ENCODE measurements at regions not wholly inside any gene's neighbourhood (a gene's known extent, or its start where the extent isn't known, plus 50 kb on each side); places are given as distances from the start of the nearest gene placed in this dataset.

DNA sequence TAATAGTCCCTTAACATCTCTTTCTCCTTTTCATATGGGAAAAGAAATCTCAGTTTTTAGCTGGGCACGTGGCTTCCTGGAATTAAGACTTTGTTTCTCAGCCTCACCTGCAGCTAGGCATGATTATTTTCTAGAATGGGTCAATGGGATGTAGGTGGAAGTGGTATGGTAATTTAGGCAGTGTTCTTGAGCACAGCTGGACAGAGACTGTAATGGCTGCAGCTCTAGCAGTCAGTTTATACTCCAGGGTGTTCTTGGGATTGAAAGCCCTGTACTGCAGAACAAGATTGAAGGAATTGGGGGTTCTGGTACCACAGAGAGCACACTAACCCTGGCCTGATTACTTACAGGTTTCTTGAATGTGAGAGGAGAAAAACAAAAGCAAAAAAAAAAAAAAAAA is 455.9 kb upstream of the ZNF608 start:
- no peak for DNase-seq (ENCODE audit: low read depth, low spot score)

DNA sequence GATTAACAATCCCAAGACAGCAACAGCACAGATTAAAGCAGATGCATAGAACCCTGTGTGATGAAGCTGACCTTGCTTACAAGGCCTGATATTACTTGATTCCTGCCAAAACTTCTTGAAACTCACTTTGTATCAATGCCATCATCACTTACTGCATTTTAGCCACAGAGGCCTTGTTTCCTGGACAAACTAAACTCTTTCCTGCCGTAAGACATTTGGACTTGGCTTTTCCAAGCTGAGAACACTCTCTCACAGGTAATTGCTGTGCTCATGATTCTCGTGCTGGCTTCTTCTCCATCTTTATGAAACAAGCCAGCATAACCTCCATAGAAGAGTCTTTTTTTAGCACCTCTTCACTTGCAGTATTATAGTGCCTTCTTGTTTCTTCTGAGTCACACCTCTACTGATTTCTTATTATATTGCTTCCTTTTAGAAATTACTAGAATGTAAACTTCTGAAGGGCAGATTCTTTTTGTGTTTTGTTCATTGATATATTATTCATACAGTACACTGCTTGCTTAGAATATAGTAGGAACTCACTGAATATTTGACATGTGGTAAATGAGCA is 456.5 kb upstream of the ZNF608 start:
- no peak for DNase-seq (ENCODE audit: low read depth, low spot score)

DNA sequence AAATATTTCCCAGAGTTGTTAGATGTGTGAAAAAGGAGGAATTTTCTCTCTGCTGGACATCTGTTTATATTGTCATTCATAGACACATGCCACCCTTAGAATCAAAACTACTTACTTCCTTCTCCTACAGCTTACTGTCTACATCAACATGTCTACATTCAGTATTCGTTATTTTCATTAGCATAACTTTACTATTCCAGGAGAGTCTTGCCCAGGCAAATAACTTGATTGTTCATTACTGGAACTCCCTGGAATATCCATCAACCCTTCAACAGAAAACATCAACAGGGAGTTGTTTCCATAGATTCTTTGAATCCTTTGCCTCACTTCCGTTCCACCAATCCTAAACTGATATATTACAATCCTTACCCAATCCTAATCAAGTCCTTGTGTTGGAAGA is 457.5 kb upstream of the ZNF608 start:
- no peak for DNase-seq (ENCODE audit: low read depth, low spot score)

DNA sequence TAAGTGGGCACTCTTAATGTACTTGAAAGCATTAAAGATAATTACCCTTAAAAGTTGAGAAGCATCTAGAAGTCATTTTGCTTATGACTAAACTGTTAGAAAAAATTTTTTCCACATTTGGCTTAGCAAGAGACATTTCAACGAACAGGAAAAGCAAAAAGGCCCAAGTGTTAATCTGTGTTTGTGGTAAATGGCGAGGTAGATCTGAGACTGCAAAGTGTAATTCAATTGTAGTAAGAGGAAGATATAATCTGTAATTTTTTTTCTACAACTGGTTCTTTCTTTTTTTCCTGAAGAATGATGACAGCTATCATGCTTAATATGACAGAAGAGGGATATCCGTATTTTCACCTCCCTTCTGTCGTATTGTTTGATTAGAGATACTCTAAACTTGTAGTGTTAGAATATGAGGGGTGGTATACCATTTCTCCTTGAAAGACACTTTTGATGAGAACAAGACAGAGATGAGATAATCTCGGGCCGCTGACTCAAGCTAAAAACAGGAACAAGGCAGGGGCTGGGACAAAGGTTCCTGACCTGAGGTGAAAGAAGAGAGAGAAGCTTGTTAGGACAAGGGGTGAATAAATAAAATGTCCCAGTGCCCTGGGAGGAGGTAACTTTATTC is 459.3 kb upstream of the ZNF608 start:
- DNase-seq (ENCODE audit: low read depth, low spot score) = no peak

DNA sequence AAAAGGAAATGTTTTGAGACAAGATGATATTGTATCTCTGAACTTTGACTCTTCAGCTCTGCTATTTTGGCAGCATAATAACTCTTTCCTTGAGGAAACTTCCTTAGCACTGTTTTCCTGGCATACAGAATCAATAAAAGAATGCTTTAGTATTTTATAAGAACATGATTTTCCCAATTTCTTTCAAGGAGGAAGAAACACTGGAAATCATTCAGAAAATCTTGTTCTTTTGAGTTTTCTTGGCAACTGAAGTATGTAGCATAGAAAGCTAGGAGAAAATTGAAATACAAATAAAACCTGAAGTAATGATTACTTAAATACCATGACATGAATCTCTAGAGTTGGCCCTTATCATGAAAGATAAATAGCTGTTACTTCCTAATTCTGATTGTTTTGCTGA is 461.4 kb upstream of the ZNF608 start:
- DNase-seq (ENCODE audit: low read depth, low spot score) = no peak

DNA sequence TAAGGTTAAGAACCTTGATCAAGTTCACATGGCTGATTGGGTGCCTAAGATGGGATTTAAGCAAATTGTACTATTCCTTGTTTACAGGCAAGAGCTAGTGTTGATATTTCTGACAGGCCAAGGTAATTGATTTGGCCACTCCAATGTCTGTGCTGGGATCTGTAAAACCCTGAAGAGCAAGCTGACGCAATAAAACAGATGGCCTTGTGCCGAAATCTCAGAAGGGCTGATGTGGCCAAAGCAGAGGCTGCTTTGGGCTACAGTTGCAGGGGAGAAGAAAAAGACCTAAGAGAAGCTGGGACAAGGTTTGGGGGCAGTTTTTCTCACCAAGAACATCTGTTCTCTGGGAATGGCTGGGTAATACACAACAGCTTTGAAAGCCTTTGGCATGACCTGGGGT is 463.2 kb upstream of the ZNF608 start:
- DNase-seq (ENCODE audit: low read depth, low spot score) = no peak

DNA sequence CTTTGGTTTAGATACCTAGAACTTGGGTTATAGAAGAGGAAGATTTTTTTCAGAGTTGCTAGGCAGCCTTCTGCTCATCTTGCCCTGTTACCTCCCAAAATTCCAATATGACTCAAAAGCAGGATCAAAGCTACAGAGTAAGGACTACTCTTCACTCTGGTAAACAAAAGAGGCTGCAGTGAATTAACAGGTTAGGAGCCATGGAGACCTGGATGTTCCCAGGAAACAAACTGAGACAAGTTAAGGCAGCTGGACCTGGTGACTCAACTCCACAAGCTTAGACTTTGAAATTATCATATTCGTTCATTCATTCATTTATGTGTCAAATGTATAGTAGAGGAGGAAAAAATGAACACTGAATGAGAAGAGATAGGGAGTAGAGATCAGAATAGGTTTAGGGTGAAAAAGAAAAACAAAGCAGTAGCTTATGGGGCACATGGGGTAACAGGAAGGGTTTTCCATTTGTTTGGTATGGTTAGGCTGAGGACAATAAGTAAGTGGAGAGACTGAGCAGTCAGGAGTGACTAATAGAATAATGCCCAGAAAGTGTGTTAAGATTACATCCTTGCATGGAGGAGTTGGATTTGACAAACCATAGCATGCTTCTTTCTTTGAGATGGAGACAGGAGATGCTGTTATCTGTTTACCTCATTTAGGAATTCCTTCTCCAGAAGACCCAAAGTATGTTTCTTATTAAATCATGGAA is 464.0 kb upstream of the ZNF608 start:
- DNase-seq (ENCODE audit: low read depth, low spot score) = no peak

DNA sequence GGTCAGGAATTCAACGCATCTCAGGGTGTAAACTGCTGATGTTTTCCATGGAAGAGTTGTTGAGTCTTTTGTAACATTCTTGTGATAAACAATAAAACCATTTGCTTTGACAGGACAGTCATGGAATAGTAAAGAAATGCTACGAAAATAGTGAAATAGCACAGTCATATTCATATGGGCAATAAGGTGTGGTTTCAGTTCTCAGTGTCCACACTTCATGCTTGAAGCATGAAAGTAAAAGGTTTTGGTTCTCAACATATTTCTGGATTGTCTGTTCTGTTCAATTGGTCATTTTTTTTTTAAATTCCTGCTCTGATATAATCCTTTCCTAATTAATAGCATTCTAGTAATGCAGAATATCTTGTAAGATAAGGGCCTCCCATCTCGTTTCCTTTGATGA is 467.6 kb upstream of the ZNF608 start:
- DNase-seq (ENCODE audit: low read depth, low spot score) = no peak

DNA sequence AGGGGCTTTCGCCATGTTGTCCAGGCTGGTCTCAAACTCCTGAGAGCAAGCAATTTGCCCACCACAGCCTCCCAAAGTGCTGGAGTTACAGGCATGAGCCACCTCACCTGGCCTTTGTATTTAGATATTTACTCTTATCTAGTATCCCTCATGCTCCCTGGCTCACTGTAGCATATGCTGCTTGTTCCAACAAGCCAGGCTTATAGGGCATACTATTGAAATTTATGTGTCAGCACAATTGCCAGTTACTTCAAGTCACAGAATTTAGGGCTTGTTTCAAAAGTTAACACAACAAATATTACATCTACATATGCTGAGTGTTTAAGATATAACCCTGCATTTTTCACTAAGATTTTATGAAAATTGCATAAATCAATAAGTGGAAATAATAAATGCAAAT is 469.2 kb upstream of the ZNF608 start:
- DNase-seq (ENCODE audit: low read depth, low spot score) = no peak

DNA sequence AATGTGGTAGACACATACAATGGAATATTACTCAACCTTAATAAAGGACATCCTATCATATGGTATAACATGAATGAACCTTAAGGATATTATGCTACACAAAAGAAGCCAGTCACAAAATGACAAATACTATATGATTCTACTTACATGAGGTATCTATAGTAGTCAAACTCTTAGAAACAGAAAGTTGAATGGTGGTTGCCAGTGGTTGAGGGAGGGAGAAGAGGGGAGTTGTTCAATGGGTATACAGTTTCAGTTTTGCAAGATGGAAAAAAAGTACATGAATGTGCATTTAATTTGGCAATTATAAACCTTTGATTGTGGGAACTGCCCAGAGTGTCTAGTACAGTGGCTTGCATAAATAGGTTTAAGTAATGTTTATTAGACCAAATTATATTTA is 473.3 kb upstream of the ZNF608 start:
- DNase-seq (ENCODE audit: low read depth, low spot score) = no peak

DNA sequence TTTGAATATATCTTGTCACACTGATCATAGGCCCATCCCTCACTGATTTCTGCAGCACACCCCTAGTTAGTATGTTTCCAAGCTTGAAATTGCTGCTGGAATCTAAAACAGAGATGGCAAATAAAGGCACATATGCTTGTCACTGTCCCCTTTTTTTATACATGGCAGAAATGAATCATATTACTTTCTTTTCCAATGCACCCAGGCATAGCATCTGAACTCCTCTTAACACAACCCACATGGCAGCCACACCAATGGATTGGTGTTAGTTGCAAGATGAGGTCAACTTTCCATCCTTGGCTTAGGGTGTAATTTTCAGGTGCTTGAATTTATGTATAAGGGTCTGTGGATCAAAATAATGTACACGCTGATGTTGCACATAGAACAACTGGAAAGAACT is 473.8 kb upstream of the ZNF608 start:
- DNase-seq (ENCODE audit: low read depth, low spot score) = no peak

DNA sequence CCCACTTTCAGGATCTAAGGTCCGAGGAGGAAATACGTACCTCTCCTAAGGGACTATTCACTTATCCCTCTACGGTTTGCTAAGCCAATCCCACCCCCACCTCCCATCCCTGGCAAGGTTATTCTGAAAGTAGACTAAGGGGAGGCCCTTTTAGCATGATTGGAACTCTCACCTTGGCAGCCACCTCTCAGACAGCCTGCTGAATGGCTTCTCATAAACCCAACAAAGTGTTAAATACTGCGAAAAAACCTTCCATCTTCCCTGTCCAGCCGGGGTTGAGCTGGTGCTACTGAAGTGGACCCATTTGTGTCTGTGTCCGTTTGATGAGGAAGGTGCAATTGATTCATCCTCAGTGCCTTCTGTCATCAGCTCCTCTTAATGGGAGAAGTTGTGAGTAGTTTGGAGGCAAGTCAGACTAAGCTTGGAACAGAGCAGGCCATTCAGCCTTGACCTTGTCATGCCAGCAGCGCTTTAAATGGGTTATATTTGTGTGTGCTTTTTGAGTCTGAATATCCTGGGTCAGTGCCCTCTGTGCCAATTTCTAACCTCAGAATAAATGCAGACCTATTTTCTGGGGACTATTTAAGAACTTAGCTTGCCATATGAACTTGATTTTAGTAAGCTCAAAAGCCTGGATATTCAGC is 476.3 kb upstream of the ZNF608 start:
- DNase-seq (ENCODE audit: low read depth, low spot score) = no peak

DNA sequence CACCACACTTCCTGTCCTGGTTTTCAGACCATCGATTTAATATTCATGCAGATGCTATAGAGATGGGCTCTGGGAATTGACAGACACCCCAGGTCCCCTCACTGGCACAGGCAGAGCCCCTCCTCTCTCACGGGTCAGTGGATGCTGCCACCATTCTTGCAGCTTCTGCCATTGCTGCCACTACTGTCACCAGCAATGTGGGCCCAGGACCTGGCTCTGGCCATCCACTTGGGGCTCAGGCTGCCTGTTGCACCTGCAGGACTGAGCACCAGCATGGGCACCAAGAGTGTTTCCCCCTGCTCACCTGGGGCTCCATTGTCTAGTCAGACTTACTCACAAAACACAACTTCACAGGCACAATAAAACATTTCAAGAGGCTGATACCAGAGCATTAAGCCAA is 479.0 kb upstream of the ZNF608 start:
- DNase-seq (ENCODE audit: low read depth, low spot score) = no peak

DNA sequence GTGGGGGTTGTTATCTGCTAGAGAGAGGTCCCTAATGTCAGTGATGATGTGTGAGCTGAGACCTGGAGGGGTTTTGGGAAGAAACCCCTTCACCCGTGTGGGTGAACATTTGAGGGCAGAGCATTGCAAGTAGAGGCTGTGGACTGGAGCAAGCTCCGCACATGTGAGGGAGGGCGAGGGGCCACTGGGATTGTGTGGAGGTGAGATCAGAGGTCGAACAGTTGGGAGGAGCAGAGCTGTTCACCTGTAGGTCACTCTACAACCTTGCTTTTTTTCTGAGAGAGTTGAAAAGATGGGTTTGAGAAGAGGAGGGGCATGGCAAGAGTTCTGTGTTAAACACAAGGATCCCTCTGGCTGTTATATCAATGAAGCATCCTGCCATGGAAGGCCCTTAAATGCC is 480.4 kb upstream of the ZNF608 start:
- DNase-seq (ENCODE audit: low read depth, low spot score) = no peak

DNA sequence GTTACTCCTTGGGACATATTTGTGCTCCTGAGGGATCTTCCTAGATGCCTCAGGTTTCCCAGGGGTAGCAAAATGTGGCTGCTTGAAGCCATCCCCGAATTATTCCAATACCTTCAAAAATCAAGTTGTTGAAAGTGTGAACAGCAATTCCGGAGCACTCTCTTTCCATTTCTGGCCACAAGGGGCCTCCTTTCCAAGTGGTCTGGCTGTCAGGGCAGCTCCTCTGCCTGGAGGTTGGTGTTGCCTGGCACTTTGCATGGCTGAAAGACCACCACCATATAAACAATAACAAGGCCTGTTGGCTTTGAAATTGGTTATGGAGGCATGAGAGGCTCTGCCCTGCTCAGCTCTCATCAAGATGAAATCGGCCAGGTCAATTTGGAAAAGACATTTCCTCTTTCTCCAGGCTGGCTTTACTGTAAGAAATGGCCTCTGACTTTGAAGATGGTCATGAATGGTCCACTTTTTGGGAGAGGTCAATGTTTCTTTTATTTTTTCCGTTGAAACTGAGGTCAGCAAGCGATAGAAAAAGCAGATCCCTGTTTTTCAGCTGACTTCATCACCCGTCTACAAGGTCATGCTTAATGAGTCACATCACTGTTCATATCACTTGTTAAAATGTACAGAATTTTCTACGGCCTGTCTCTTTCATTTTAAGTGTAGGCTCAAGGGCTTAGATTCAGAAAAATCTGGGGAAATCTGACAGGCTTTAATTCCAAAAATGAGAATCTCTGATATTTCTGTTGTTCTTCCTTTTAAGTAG is 481.1 kb upstream of the ZNF608 start:
- DNase-seq (ENCODE audit: low read depth, low spot score) = no peak

DNA sequence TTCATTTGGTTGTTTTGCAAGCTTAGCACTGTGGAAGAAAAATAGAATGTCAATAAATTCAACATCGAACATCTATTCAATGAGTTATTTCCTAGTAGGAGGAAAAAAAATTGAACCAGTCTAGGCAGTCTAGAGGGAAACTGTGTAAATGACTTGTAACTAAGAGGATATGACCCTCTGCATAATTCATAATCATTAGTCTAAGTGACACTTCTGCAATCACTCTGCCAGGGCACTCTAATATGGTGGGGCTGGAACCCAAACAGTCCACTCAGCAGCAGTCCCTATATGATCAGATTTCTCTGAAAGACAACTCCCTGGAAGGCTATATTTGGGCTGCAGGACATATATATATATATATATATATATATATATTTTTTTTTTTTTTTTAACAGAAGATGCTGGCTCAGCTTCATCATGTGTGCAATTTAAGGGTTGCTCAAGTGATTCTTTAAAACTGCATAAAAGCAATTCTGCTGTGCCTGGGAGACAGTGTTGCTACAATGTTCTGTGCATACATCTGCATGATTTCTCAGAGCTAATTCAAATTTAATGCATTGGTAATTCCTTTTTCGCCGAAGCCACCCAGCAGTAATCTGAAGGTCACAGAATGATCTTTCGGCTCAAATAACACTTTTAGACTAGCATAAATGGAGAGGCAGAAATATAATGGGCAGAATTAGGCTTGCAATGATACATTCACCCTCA is 482.1 kb upstream of the ZNF608 start:
- DNase-seq (ENCODE audit: low read depth, low spot score) = no peak

DNA sequence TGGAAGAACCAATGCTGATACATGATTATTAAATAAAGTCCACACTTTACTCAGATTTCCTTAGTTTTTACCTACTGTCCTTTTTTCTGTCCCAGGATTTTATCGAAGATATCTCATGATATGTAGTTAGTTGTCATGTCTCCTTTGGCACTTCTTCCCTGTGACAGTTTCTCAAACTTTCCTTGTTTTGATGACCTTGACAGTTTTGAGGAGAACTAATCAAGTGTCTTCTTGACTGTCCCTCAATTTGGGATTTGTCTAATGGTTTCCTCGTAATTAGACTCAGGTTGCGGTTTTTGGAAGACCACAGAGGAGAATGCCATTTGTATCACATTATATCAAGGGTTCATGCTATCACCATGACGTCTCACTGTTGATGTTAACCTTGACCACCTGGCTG is 483.1 kb upstream of the ZNF608 start:
- no peak for DNase-seq (ENCODE audit: low read depth, low spot score)

DNA sequence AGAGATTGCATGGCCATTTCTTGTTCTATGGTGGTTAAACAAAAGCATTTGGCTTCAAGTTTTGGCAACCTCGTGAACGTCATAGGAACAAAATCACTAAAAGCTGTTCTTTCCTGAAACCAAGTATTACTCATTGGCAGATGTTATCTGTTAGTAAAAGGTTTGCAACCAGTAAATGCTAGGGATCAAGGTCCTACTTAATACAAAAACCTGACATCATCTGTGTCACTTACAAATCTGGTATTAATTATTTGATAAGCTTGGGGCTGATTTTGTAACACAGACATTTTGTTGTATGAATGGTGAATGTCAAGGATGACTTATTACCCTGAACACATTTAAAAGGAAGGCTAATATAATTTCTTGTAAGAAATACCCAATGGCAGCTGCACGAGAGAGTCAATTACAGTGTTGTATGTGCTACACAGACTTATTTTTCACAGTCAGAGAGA is 486.4 kb upstream of the ZNF608 start:
- DNase-seq (ENCODE audit: low read depth, low spot score) = no peak

DNA sequence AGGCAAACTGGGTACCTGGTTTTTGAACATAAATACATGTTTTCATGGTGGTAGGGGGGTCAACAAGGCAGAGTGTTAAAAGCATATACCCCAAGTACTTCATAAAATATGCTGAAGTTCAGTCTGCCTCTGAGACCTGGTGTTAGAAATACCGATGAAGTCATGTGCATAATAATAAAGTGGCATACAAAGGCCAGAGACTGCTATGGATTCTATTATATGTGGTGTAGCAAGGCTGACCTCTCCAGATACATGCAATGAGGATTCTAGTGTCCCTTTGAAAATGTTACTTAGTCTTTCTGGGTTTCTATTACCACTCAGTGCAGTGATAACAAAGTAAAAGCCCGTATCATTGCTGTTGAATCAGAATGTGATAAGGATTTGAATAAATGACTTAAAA is 487.5 kb upstream of the ZNF608 start:
- no peak for DNase-seq (ENCODE audit: low read depth, low spot score)

DNA sequence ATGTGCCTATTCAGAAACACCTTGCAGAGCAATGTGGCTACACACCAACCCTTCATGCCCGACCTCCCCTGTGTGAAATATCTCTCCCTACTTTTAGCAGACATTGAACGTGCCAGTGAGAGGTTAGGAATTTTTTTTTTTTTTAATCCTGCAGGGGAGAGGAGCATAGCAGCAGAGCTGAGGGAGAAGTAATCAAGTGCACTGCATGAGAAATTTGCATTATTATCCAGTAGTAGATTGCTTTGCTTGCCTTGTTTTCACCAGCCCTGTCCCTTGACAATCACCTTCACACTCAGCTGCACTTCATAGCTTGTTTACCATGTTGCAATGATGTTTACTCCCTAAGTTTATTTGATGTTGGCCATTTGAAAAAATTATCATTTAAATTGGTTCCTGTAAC is 489.6 kb upstream of the ZNF608 start:
- no peak for DNase-seq (ENCODE audit: low read depth, low spot score)

DNA sequence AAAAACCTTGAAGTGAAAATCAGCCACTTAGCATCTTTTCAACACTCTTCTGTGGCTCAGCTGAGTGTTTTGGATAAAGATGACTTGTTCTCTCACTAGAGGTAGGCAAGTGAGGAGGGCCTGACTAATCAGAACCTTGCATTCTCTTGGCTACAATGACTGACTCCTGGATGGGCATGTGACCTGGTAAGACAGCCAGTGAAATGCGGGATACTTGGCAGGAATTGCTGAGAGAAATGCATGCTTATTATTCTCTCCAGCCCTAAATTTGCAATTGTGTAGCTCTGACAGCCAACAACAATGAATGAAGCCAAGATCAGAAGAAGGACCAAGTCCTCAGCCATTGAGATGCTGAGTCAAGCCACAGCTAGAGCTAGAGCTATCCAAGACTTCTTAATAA is 490.5 kb upstream of the ZNF608 start:
- DNase-seq (ENCODE audit: low read depth, low spot score) = no peak

DNA sequence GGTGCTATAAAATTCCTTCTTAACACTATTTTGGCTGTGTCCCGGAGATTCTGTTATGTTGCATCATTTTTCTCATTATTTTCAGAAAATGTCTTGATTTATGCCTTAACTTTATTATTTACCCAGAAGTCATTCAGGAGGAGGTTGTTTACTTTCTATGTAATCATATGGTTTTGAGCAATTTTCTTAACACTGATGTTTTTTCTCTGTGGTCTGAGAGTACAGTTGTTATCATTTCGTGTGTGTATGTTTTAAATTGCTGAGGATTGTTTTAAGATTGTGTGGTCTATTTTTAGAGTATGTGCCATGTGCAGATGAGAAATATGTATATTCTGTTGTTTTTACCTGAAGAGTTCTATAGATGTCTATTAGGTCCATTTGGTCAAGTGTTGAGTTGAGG is 498.1 kb upstream of the ZNF608 start:
- DNase-seq (ENCODE audit: low read depth, low spot score) = no peak

All from activated CD4-positive, CD25-positive, alpha-beta regulatory T cell treated with anti-CD3 and anti-CD28 coated beads, Interleukin-2, amount 50 U/mL, for 16 hours (primary cell).